A549 (cell line): ENCODE measurements at regions not wholly inside any gene's neighbourhood (a gene's known extent, or its start where the extent isn't known, plus 50 kb on each side); places are given as distances from the start of the nearest gene placed in this dataset.

Experiments
- ESRRA ChIP-seq: fragments of 150-350 bp; IDR thresholded peaks from 2 replicates; pipeline ENCODE4 v1.6.1; 2014; ENCODE audit warnings: mild to moderate bottlenecking, low read length, borderline replicate concordance
- KDM1A ChIP-seq: fragments of 200-600 bp; sonication (generic); IDR thresholded peaks from 2 replicates; pipeline ENCODE4 v1.6.1; 2016; ENCODE audit warnings: low read depth, mild to moderate bottlenecking
- MAZ ChIP-seq: fragments of 150-350 bp; IDR thresholded peaks from 2 replicates; pipeline ENCODE4 v1.6.1; 2014; ENCODE audit warnings: antibody characterized with exemption, low read depth, low read length, borderline replicate concordance
- NPAS2 ChIP-seq: fragments of 250-450 bp; sonication (Bioruptor Pico); IDR thresholded peaks from 2 replicates; pipeline ENCODE4 v1.8.0; 2022; ENCODE audit warnings: mild to moderate bottlenecking, moderate library complexity, borderline replicate concordance
- POLR2A ChIP-seq: IDR thresholded peaks from 2 replicates; pipeline ENCODE4 v1.6.1; 2012; ENCODE audit warnings: mild to moderate bottlenecking, low read length
- TF ChIP-seq, protein P1 (sequence below): fragments of >200 bp; sonication (Bioruptor Twin); formaldehyde crosslinking; IDR thresholded peaks from 3 replicates; pipeline ENCODE4 v1.5.1; 2016

DNA sequence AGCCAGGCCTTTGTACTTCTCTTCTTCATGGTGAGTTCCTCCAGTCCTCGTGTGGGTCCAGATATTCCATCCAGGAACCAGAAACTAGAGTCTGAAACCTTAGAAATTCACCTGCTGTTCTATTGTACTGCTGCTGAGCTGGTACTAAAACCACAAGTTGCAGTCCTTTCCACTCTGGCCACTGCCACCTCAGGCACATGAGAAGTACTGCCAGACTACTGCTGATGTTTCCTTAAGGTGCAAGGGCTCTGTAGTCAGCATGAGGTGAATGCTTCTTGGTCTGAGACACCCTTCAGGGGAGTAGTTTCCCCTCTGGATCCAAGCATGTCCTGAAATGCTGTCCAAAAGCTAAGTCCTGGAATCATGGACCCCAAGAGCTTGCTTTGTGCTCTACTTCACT is 399.6 kb upstream of the CT83 start:
- no peak for TF ChIP-seq MAZ
- no peak for TF ChIP-seq POLR2A
- TF ChIP-seq KDM1A, result no peak
- TF ChIP-seq, protein P1, sequence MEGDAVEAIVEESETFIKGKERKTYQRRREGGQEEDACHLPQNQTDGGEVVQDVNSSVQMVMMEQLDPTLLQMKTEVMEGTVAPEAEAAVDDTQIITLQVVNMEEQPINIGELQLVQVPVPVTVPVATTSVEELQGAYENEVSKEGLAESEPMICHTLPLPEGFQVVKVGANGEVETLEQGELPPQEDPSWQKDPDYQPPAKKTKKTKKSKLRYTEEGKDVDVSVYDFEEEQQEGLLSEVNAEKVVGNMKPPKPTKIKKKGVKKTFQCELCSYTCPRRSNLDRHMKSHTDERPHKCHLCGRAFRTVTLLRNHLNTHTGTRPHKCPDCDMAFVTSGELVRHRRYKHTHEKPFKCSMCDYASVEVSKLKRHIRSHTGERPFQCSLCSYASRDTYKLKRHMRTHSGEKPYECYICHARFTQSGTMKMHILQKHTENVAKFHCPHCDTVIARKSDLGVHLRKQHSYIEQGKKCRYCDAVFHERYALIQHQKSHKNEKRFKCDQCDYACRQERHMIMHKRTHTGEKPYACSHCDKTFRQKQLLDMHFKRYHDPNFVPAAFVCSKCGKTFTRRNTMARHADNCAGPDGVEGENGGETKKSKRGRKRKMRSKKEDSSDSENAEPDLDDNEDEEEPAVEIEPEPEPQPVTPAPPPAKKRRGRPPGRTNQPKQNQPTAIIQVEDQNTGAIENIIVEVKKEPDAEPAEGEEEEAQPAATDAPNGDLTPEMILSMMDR, result no peak
- TF ChIP-seq NPAS2 (CRISPR knock-in tag), result no peak
- TF ChIP-seq ESRRA, result no peak
